Colon (tissue), 2 donors: ENCODE measurements at regions not wholly inside any gene's neighbourhood (a gene's known extent, or its start where the extent isn't known, plus 50 kb on each side); places are given as distances from the start of the nearest gene placed in this dataset.
A peak's percentile ranks its signal among the peaks of the same experiment; 100 is the strongest.

ENCODE experiments used
- FAIRE-seq: peaks from 2 replicates; lab custom pipeline; 2012; peaks lifted over from hg19 to GRCh38; lab: Jason Lieb, UNC
- donor health status: control.
- donor health status: control.

GRCh38 chr15:70158309-70159000 lies 60.7 kb upstream of the TLE3 start:
- FAIRE-seq, result no peak

GRCh38 chr15:70156671-70157271 lies 59.1 kb upstream of the TLE3 start:
- no peak for FAIRE-seq

GRCh38 chr15:70154718-70155347 lies 57.1 kb upstream of the TLE3 start:
- FAIRE-seq, result no peak

GRCh38 chr15:70153921-70154717 lies 56.4 kb upstream of the TLE3 start:
- FAIRE-seq, result no peak

GRCh38 chr15:70152070-70152480 lies 54.4 kb upstream of the TLE3 start:
- FAIRE-seq, result no peak

GRCh38 chr15:70151462-70151861 lies 53.7 kb upstream of the TLE3 start:
- no peak for FAIRE-seq

- FAIRE-seq, result no peak
Measured at GRCh38 chr15:70151003-70151402, 53.3 kb upstream of the TLE3 start.

- peak; percentile 74 for FAIRE-seq
Measured at GRCh38 chr15:70150405-70150747, 52.7 kb upstream of the TLE3 start.

GRCh38 chr15:70149667-70150404 lies 52.1 kb upstream of the TLE3 start:
- FAIRE-seq, result no peak

GRCh38 chr15:70147778-70148177 lies 50.1 kb upstream of the TLE3 start:
- FAIRE-seq, result no peak
